A673 (cell line): ENCODE measurements at regions not wholly inside any gene's neighbourhood (a gene's known extent, or its start where the extent isn't known, plus 50 kb on each side); places are given as distances from the start of the nearest gene placed in this dataset.
"Not testable (repeated sequence)": the region's sequence is repeated elsewhere in the genome, so short reads cannot be mapped to it uniquely, and the experiment has no call there.

Source experiments
- BruUV-seq: library from RNA; stranded (reverse); fragments of 400-500 nt; replicated peaks from 2 replicates; lab custom pipeline; 2021; lab: Mats Ljungman, UMichigan
- CTCF ChIA-PET: fragments of 300-600 bp; sonication (Branson Sonifier 250); formaldehyde crosslinking; loops from one replicate; lab custom pipeline; 2022; ENCODE audit warnings: antibody characterized with exemption; lab: Charles Lee
- POLR2A ChIA-PET: fragments of 300-600 bp; sonication (Branson Sonifier 250); formaldehyde crosslinking; loops from one replicate; lab custom pipeline; 2022; ENCODE audit warnings: antibody characterized with exemption; ENCODE audit not compliant: low non-redundant PET; lab: Charles Lee
- DNase-seq: peaks from one replicate; pipeline ENCODE4 v3.0.0-alpha.2; 2015; ENCODE audit warnings: low spot score
- H3K27ac ChIP-seq: fragments of 200-600 bp; sonication (generic); 2 replicates; pipeline ENCODE4 v1.5.1; 2016; ENCODE audit warnings: mixed run types, low read depth, mild to moderate bottlenecking, mixed read lengths, antibody characterized with exemption, low read length; ENCODE audit not compliant: poor library complexity, severe bottlenecking
- H3K27me3 ChIP-seq: fragments of 200-600 bp; sonication (generic); replicated peaks from 2 replicates; pipeline ENCODE4 v1.6.1; 2017; ENCODE audit warnings: mixed run types, low read depth, mild to moderate bottlenecking, mixed read lengths, antibody characterized with exemption, low read length; ENCODE audit not compliant: insufficient read depth, poor library complexity
- H3K36me3 ChIP-seq: fragments of 200-600 bp; sonication (generic); 2 replicates; pipeline ENCODE4 v1.6.1; 2016; ENCODE audit warnings: mixed run types, mild to moderate bottlenecking, mixed read lengths, antibody characterized with exemption, low read length; ENCODE audit not compliant: insufficient read depth, poor library complexity, severe bottlenecking
- H3K4me1 ChIP-seq: fragments of 200-600 bp; sonication (generic); 2 replicates; pipeline ENCODE4 v1.6.1; 2017; ENCODE audit warnings: mixed run types, mild to moderate bottlenecking, mixed read lengths, antibody characterized with exemption, low read length; ENCODE audit not compliant: insufficient read depth, poor library complexity, severe bottlenecking
- H3K4me3 ChIP-seq: fragments of 200-600 bp; sonication (generic); 2 replicates; pipeline ENCODE4 v1.5.1; 2016; ENCODE audit warnings: low read depth, mixed run types, mild to moderate bottlenecking, mixed read lengths, low read length; ENCODE audit not compliant: poor library complexity, severe bottlenecking
- H3K9me3 ChIP-seq: fragments of 200-600 bp; sonication (generic); 2 replicates; pipeline ENCODE4 v1.6.1; 2016; ENCODE audit warnings: mixed run types, low read depth, mild to moderate bottlenecking, mixed read lengths, antibody characterized with exemption, low read length; ENCODE audit not compliant: poor library complexity, severe bottlenecking
- EZH2 ChIP-seq: fragments of 200-600 bp; sonication (generic); IDR thresholded peaks from 2 replicates; pipeline ENCODE4 v1.6.1; 2017; ENCODE audit warnings: borderline replicate concordance, low read depth, mild to moderate bottlenecking, mixed read lengths, antibody characterized with exemption, low read length; ENCODE audit not compliant: poor library complexity, severe bottlenecking
- intact Hi-C: fragments of 100-400 bp; cut with micrococcal nuclease; formaldehyde crosslinking; loops from one replicate; pipeline ENCODE4 v1.10.0; 2022; ENCODE audit not compliant: unreplicated experiment
- TF ChIP-seq, protein P1 (sequence below): fragments of 300-800, 200-600 bp; sonication (generic); conservative IDR thresholded peaks from 2 replicates; pipeline ENCODE4 v1.5.1; 2017; ENCODE audit warnings: low read depth, mild to moderate bottlenecking, antibody characterized with exemption, low read length, moderate library complexity, mixed read lengths

DNA sequence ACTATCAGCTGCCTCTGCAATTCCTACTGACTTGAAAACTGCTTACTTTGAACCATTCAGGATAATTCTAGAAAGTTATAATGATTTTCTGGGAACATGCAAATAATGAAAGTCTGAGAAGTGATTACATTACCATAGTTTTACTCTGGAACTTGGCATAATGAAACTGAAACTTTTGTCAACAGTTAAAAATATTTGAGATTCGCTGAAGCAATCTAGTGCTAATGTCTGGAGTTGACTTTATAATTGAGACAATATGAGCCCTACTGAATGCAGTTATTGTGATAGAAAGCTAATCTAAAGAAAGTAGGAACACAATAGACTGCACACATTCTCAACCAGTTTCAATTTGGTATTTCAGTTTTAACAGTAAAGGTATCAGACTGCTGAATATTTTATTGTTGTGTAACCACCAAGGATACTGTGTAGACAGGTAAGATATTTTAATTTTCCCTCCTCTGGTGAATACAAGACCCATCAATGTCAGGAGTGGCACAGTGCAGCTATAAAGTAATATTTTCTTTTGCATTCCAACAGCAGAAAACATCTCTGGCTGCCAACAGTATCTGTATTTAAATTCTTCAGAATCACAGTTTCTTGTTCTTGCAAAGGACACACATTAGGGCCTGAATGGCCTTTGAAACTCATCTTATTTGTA is 483.5 kb downstream of the ATP23 start:
- H3K36me3 ChIP-seq: no peaks in the 10 kb centered on the region
- BruUV-seq: no TSS peak
- ChIA-PET CTCF (no interaction called here), POLR2A (no interaction called here)
- H3K4me3 ChIP-seq: no peak overlapping the region
- no peaks in the 10 kb centered on the region for H3K27me3 ChIP-seq
- TF ChIP-seq, protein P1, sequence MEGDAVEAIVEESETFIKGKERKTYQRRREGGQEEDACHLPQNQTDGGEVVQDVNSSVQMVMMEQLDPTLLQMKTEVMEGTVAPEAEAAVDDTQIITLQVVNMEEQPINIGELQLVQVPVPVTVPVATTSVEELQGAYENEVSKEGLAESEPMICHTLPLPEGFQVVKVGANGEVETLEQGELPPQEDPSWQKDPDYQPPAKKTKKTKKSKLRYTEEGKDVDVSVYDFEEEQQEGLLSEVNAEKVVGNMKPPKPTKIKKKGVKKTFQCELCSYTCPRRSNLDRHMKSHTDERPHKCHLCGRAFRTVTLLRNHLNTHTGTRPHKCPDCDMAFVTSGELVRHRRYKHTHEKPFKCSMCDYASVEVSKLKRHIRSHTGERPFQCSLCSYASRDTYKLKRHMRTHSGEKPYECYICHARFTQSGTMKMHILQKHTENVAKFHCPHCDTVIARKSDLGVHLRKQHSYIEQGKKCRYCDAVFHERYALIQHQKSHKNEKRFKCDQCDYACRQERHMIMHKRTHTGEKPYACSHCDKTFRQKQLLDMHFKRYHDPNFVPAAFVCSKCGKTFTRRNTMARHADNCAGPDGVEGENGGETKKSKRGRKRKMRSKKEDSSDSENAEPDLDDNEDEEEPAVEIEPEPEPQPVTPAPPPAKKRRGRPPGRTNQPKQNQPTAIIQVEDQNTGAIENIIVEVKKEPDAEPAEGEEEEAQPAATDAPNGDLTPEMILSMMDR: no peak
- TF ChIP-seq EZH2: no peak
- intact Hi-C loops: no loop called here
- no peaks in the 10 kb centered on the region for H3K9me3 ChIP-seq
- H3K4me1 ChIP-seq: peaks cover 16% of the 10 kb centered on the region
- no peak for DNase-seq
- peak overlapping the region; percentile 82 for H3K27ac ChIP-seq

DNA sequence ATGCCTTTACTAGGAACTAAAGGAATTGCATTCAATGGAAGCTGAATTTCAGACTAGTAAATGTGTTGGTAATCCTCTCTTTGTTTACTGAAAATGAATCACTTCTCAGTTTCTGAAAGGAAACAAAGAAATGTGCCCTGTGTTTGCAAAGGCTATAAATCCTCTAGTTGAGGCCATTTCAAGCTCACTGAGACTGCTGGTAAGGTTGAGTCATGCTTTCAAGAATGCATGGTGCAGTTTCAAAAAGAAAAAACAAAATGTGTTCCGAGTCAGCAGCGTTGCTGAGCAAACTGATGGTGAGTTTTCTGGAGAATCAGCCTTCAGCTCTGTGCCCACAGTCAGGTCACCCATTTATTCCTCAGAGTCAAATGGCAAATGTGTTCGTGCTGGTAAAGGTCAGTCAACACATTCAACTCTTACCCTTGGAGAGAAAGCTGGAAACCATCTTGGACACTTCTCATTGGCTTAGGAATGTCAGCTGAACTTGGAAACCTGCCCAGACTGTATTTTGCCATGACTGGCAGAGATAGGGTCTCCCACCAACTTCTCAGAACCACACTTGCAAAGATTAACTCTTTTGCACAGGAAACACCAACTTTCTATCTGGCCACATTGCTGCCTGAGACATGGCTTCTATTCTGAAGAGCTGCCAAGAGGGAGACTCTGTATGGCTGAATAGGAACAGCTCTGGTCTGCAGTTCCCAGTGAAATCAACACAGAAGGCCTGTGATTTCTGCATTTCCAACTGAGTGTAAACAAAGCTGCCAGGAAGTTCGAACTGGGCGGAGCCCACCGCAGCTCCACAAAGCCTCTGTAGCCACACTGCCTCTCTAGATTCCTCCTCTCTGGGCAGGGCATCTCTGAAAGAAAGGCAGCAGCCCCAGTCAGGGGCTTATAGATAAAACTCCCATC is 484.4 kb downstream of the ATP23 start:
- no peak for TF ChIP-seq EZH2
- TF ChIP-seq, protein P1: no peak
- POLR2A ChIA-PET: interaction anchor here (0.6 kb wide), 1 partner anchor 594 kb away, joined by 4 read pairs; no protein-coding TSS in a partner anchor
- H3K27ac ChIP-seq: peak overlapping the region; percentile 82
- CTCF ChIA-PET: no interaction called here
- peak; percentile 87 for DNase-seq
- BruUV-seq: no TSS peak
- no peak overlapping the region for H3K4me3 ChIP-seq
- intact Hi-C loops: no loop called here
- no peaks in the 10 kb centered on the region for H3K36me3 ChIP-seq
- H3K27me3 ChIP-seq: no peaks in the 10 kb centered on the region
- H3K9me3 ChIP-seq: no peaks in the 10 kb centered on the region
- H3K4me1 ChIP-seq: peaks cover 16% of the 10 kb centered on the region

DNA sequence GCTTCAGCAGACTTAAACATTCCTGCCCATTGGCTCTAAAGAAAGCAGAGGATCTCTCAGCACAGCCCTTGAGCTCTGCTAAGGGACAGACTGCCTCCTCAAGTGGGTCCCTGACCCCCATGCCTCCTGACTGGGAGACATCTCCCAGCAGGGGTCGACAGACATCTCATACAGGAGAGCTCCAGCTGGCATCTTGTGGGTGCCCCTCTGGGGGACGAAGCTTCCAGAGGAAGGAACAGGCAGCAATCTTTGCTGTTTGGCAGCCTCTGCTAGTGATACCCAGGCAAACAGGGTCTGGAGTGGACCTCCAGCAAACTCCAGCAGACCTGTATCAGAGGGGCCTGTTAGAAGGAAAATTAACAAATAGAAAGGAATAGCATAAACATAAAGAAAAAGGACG is 485.1 kb downstream of the ATP23 start:
- Histone ChIP-seq H3K4me1 (peaks cover 16% of the 10 kb centered on the region), H3K27ac (peak overlapping the region; percentile 82)
- DNase-seq, intact Hi-C loops, CTCF ChIA-PET, H3K27me3 ChIP-seq, BruUV-seq, H3K9me3 ChIP-seq, H3K36me3 ChIP-seq, H3K4me3 ChIP-seq: not testable (repeated sequence)
- POLR2A ChIA-PET: interaction anchor here (0.5 to 0.6 kb wide), 2 partner anchors 46 to 594 kb away, joined by 4 read pairs; no protein-coding TSS in a partner anchor
